ENCODE measurements at regions not wholly inside any gene's neighbourhood (a gene's known extent, or its start where the extent isn't known, plus 50 kb on each side); places are given as distances from the start of the nearest gene placed in this dataset.

DNA sequence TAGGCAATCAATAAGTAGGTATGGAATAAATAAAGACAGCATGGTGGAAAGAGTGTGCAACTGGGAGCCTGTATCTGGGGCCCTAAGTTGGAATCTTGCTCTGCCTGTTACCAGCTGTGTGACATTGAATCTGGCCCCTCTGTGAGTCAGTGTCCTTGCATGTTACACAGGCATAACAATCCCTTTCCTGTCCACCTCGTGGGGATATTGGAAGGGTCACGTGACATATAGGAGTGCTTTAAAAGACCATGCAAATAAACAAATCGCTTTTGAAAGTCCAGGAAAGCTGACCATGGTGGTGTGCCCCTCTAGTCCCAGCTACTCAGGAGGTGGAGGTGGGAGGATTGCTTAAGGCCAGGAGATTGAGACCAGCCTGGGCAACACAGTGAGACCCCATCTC lies 51.1 kb upstream of the VRK1 start:
- Histone ChIP-seq H2AFZ (ENCODE audit: low read length) (no peak overlapping the region), H3K4me1 (ENCODE audit: control insufficient read depth, extremely low read depth, insufficient read depth, low read length) (no peaks in the 10 kb centered on the region), H3K79me2 (ENCODE audit: control insufficient read depth, insufficient read depth, low read length) (no peaks in the 10 kb centered on the region), H3K9ac (ENCODE audit: insufficient read depth, low read length) (no peak overlapping the region), H3K4me2 (ENCODE audit: extremely low read depth, insufficient read depth, low read length) (no peak overlapping the region), H3K27ac (ENCODE audit: insufficient read depth, low read length) (no peak overlapping the region), H3K36me3 (ENCODE audit: control insufficient read depth, insufficient read depth, low read length) (no peaks in the 10 kb centered on the region), H3K4me3 (replicated peaks in 1 of 4; ENCODE audit: control extremely low read depth in 1 of 4, insufficient read depth in 1 of 4, low read depth in 3 of 4, low read length in 4 of 4) (no peak overlapping the region), H4K20me1 (ENCODE audit: control insufficient read depth, extremely low read depth, insufficient read depth, low read length) (no peaks in the 10 kb centered on the region), H3K27me3 (ENCODE audit: control insufficient read depth, insufficient read depth, low read length) (no peaks in the 10 kb centered on the region), H3K9me3 (ENCODE audit: control insufficient read depth, insufficient read depth, low read depth, low read length) (no peaks in the 10 kb centered on the region)
- TF ChIP-seq, protein P1, sequence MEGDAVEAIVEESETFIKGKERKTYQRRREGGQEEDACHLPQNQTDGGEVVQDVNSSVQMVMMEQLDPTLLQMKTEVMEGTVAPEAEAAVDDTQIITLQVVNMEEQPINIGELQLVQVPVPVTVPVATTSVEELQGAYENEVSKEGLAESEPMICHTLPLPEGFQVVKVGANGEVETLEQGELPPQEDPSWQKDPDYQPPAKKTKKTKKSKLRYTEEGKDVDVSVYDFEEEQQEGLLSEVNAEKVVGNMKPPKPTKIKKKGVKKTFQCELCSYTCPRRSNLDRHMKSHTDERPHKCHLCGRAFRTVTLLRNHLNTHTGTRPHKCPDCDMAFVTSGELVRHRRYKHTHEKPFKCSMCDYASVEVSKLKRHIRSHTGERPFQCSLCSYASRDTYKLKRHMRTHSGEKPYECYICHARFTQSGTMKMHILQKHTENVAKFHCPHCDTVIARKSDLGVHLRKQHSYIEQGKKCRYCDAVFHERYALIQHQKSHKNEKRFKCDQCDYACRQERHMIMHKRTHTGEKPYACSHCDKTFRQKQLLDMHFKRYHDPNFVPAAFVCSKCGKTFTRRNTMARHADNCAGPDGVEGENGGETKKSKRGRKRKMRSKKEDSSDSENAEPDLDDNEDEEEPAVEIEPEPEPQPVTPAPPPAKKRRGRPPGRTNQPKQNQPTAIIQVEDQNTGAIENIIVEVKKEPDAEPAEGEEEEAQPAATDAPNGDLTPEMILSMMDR (conservative IDR thresholded peaks at IDR 0.05 in 1 of 2, IDR thresholded peaks at IDR 0.05 in 1 of 2; ENCODE audit: low read depth in 1 of 2, low read length in 2 of 2), result no peak
- no peak for TF ChIP-seq EZH2 (IDR thresholded peaks at IDR 0.05; ENCODE audit: low read length, missing control alignments)
- DNase-seq (ENCODE audit: low read depth in 2 of 2), result no peak

DNA sequence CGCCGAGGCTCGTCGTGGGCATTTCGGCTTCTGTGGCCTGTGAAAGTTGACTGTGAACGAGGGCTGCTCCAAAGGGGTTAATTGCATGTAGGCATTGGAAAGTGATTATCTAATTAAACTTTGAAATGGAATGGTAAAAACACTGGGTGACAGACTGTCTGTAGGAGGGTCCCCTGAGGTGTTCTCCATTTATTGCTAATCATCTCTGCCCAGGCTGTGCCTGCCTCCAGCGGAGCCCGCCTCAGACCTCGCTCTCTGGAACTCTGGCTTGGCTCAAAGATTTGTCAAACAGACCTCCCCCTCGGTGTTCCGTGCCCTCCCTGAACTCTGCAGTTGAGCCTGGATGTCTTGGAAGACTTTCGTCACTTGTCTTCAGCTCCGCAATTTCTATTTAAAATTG lies 50.2 kb upstream of the VRK1 start:
- TF ChIP-seq EZH2 (IDR thresholded peaks at IDR 0.05; ENCODE audit: low read length, missing control alignments), result no peak
- TF ChIP-seq, protein P1 (conservative IDR thresholded peaks at IDR 0.05 in 1 of 2, IDR thresholded peaks at IDR 0.05 in 1 of 2; ENCODE audit: low read depth in 1 of 2, low read length in 2 of 2), result no peak
- H3K9me3 ChIP-seq (ENCODE audit: control insufficient read depth, insufficient read depth, low read depth, low read length), result no peaks in the 10 kb centered on the region

More for the DNA sequence above, 50.2 kb upstream of the VRK1 start:
- Histone ChIP-seq H3K36me3 (ENCODE audit: control insufficient read depth, insufficient read depth, low read length) (no peaks in the 10 kb centered on the region), H3K4me2 (ENCODE audit: extremely low read depth, insufficient read depth, low read length) (no peak overlapping the region), H3K4me1 (ENCODE audit: control insufficient read depth, extremely low read depth, insufficient read depth, low read length) (no peaks in the 10 kb centered on the region), H3K27ac (ENCODE audit: insufficient read depth, low read length) (no peak overlapping the region), H2AFZ (ENCODE audit: low read length) (no peak overlapping the region), H3K27me3 (ENCODE audit: control insufficient read depth, insufficient read depth, low read length) (no peaks in the 10 kb centered on the region), H3K4me3 (replicated peaks in 1 of 4; ENCODE audit: control extremely low read depth in 1 of 4, insufficient read depth in 1 of 4, low read depth in 3 of 4, low read length in 4 of 4) (no peak overlapping the region), H3K79me2 (ENCODE audit: control insufficient read depth, insufficient read depth, low read length) (no peaks in the 10 kb centered on the region), H3K9ac (ENCODE audit: insufficient read depth, low read length) (no peak overlapping the region), H4K20me1 (ENCODE audit: control insufficient read depth, extremely low read depth, insufficient read depth, low read length) (no peaks in the 10 kb centered on the region)
- DNase-seq (ENCODE audit: low read depth in 2 of 2), result no peak

All from fibroblast of lung (primary cell).